Gastroesophageal sphincter (tissue), 4 donors: ENCODE measurements at regions not wholly inside any gene's neighbourhood (a gene's known extent, or its start where the extent isn't known, plus 50 kb on each side); places are given as distances from the start of the nearest gene placed in this dataset.
"Not testable (repeated sequence)": the region's sequence is repeated elsewhere in the genome, so short reads cannot be mapped to it uniquely, and the experiment has no call there.

Experiments
- ATAC-seq: fragments of 150-250 bp; one replicate; pipeline ENCODE4 v1.9.1; 2016; ENCODE audit warnings: mild to moderate bottlenecking, moderate library complexity
- H3K27ac ChIP-seq, 4 donors: fragments of 200-600 bp; sonication (generic) in 3 of 4; 1 replicate in 3 of 4; 2 replicates in 1 of 4; pipeline ENCODE4 v1.5.1; 2016 to 2019
- H3K27me3 ChIP-seq: fragments of 200-600 bp; sonication (generic); one replicate; pipeline ENCODE4 v1.5.1; 2019
- H3K36me3 ChIP-seq, 2 donors: fragments of 200-600 bp; sonication (generic); one replicate each; pipeline ENCODE4 v1.5.1; 2019; ENCODE audit warnings: control low read depth in 1 of 2
- H3K4me1 ChIP-seq, 3 donors: fragments of 200-600 bp; sonication (generic); 1 replicate in 2 of 3; 2 replicates in 1 of 3; pipeline ENCODE4 v1.5.1; 2016 to 2019; ENCODE audit warnings: control low read depth in 2 of 3
- H3K4me3 ChIP-seq, 2 donors: fragments of 200-600 bp; sonication (generic); one replicate each; pipeline ENCODE4 v1.5.1; 2019; ENCODE audit warnings: mild to moderate bottlenecking in 1 of 2, moderate library complexity in 1 of 2
- H3K9me3 ChIP-seq, 3 donors: fragments of 200-600 bp; sonication (generic); one replicate each; pipeline ENCODE4 v1.5.1; 2017 to 2019; ENCODE audit warnings: control low read depth in 2 of 3
- CTCF ChIP-seq, 4 experiments: fragments of 200-600 bp in 2 of 4; fragments of 450-650 bp in 2 of 4; sonication (generic) in 1 of 4; IDR thresholded peaks; one replicate each; pipeline ENCODE4 v1.5.1; 2017 to 2019; ENCODE audit warnings: antibody characterized with exemption in 4 of 4, mild to moderate bottlenecking in 2 of 4, moderate library complexity in 2 of 4
- EP300 ChIP-seq: sonication (generic); formaldehyde crosslinking; IDR thresholded peaks from one replicate; pipeline ENCODE4 v1.6.1; 2017; ENCODE audit warnings: antibody characterized with exemption, mild to moderate bottlenecking
- POLR2A ChIP-seq, 2 donors: fragments of 450-650 bp; IDR thresholded peaks; one replicate each; pipeline ENCODE4 v1.6.1; 2017; ENCODE audit warnings: antibody characterized with exemption in 2 of 2, mild to moderate bottlenecking in 2 of 2, moderate library complexity in 1 of 2
- POLR2AphosphoS5 ChIP-seq: sonication (generic); formaldehyde crosslinking; IDR thresholded peaks from one replicate; pipeline ENCODE4 v1.6.1; 2017; ENCODE audit warnings: antibody characterized with exemption
- WGBS, 2 donors: methylation state at CpG; one replicate each; pipeline ENCODE4 v1.1.5; 2018; ENCODE audit warnings: low coverage in 1 of 2; 5-methylcytosine and 5-hydroxymethylcytosine counted together

- no peak overlapping the region for H3K4me3 ChIP-seq
- no peak for ATAC-seq
- no peak overlapping the region for H3K27ac ChIP-seq
- no peaks in the 10 kb centered on the region for H3K36me3 ChIP-seq
- H3K27me3 ChIP-seq: no peaks in the 10 kb centered on the region
- WGBS, 2 donors: 38 to 56% methylated on average over 5 of the region's 5 CpGs
- H3K9me3 ChIP-seq: no peaks in the 10 kb centered on the region
- TF ChIP-seq CTCF (IDR thresholded peaks at IDR 0.05) (no peak), POLR2AphosphoS5 (no peak), EP300 (no peak), POLR2A (IDR thresholded peaks at IDR 0.05) (no peak)
- no peaks in the 10 kb centered on the region for H3K4me1 ChIP-seq
Measured at GRCh38 chr9:24073007-24073592, 247.1 kb upstream of the ELAVL2 start.

- ATAC-seq: no peak
- Histone ChIP-seq H3K27me3 (no peaks in the 10 kb centered on the region), H3K9me3 (no peaks in the 10 kb centered on the region), H3K27ac (no peak overlapping the region), H3K4me1 (no peaks in the 10 kb centered on the region), H3K4me3 (no peak overlapping the region), H3K36me3 (no peaks in the 10 kb centered on the region)
- TF ChIP-seq POLR2A (IDR thresholded peaks at IDR 0.05): no peak
- TF ChIP-seq POLR2AphosphoS5: no peak
- no peak for TF ChIP-seq EP300
- TF ChIP-seq CTCF (IDR thresholded peaks at IDR 0.05): no peak
- WGBS, 2 donors: 0% methylated on average over 1 of the region's 2 CpGs; no CpG with 5 or more reads in 1 of the 2 donors
Measured at GRCh38 chr9:24071716-24072115, 245.7 kb upstream of the ELAVL2 start.

- WGBS, 2 donors: 66 to 77% methylated on average over 2 to 4 of the region's 4 CpGs
- no peaks in the 10 kb centered on the region for H3K36me3 ChIP-seq
- TF ChIP-seq EP300: no peak
- TF ChIP-seq POLR2AphosphoS5: no peak
- no peak for TF ChIP-seq CTCF (IDR thresholded peaks at IDR 0.05)
- no peak overlapping the region for H3K4me3 ChIP-seq
- H3K27me3 ChIP-seq: no peaks in the 10 kb centered on the region
- no peaks in the 10 kb centered on the region for H3K9me3 ChIP-seq
- no peak overlapping the region for H3K27ac ChIP-seq
- no peaks in the 10 kb centered on the region for H3K4me1 ChIP-seq
- no peak for ATAC-seq
Measured at GRCh38 chr9:24071091-24071490, 245.1 kb upstream of the ELAVL2 start.

GRCh38 chr9:24067107-24067506 lies 241.1 kb upstream of the ELAVL2 start:
- WGBS, 2 donors: 76 to 83% methylated on average over 1 to 2 of the region's 5 CpGs

GRCh38 chr9:24059651-24060050 lies 233.6 kb upstream of the ELAVL2 start:
- Histone ChIP-seq H3K4me1 (no peaks in the 10 kb centered on the region), H3K27me3 (no peaks in the 10 kb centered on the region), H3K4me3 (no peak overlapping the region), H3K27ac (no peak overlapping the region), H3K36me3 (no peaks in the 10 kb centered on the region), H3K9me3 (no peaks in the 10 kb centered on the region)
- TF ChIP-seq EP300 (no peak), POLR2A (IDR thresholded peaks at IDR 0.05) (no peak), CTCF (IDR thresholded peaks at IDR 0.05) (no peak), POLR2AphosphoS5 (no peak)
- no peak for ATAC-seq
- 42 to 48% methylated on average over 2 of the region's 2 CpGs for WGBS, 2 donors

More at GRCh38 chr9:24067107-24067506, 241.1 kb upstream of the ELAVL2 start:
- H3K27me3 ChIP-seq, H3K27ac ChIP-seq, H3K9me3 ChIP-seq, H3K4me3 ChIP-seq, H3K36me3 ChIP-seq, ATAC-seq, H3K4me1 ChIP-seq: not testable (repeated sequence)
